Peyer's patch (tissue), 4 donors: ENCODE measurements at regions not wholly inside any gene's neighbourhood (a gene's known extent, or its start where the extent isn't known, plus 50 kb on each side); places are given as distances from the start of the nearest gene placed in this dataset.

ENCODE experiments used
- POLR2A ChIP-seq, 2 donors: fragments of 450-650 bp; IDR thresholded peaks; one replicate each; pipeline ENCODE4 v1.5.1; 2017; ENCODE audit warnings: antibody characterized with exemption in 2 of 2, mild to moderate bottlenecking in 2 of 2, moderate library complexity in 2 of 2
- TF ChIP-seq, protein P1 (sequence below), 6 experiments: fragments of 450-650 bp in 4 of 6; fragments of 200-600 bp in 2 of 6; sonication (generic) in 1 of 6; IDR thresholded peaks; one replicate each; pipeline ENCODE4 v1.5.1; 2017 to 2019; ENCODE audit warnings: antibody characterized with exemption in 6 of 6, mild to moderate bottlenecking in 3 of 6, moderate library complexity in 1 of 6

GRCh38 chr2:207399301-207399700 lies 130.5 kb upstream of the CREB1 start:
- TF ChIP-seq, protein P1, sequence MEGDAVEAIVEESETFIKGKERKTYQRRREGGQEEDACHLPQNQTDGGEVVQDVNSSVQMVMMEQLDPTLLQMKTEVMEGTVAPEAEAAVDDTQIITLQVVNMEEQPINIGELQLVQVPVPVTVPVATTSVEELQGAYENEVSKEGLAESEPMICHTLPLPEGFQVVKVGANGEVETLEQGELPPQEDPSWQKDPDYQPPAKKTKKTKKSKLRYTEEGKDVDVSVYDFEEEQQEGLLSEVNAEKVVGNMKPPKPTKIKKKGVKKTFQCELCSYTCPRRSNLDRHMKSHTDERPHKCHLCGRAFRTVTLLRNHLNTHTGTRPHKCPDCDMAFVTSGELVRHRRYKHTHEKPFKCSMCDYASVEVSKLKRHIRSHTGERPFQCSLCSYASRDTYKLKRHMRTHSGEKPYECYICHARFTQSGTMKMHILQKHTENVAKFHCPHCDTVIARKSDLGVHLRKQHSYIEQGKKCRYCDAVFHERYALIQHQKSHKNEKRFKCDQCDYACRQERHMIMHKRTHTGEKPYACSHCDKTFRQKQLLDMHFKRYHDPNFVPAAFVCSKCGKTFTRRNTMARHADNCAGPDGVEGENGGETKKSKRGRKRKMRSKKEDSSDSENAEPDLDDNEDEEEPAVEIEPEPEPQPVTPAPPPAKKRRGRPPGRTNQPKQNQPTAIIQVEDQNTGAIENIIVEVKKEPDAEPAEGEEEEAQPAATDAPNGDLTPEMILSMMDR (IDR thresholded peaks at IDR 0.05): no peak
- TF ChIP-seq POLR2A (IDR thresholded peaks at IDR 0.05): no peak
